ENCODE measurements at regions not wholly inside any gene's neighbourhood (a gene's known extent, or its start where the extent isn't known, plus 50 kb on each side); places are given as distances from the start of the nearest gene placed in this dataset.
"Not testable (repeated sequence)": the region's sequence is repeated elsewhere in the genome, so short reads cannot be mapped to it uniquely, and the experiment has no call there.

DNA sequence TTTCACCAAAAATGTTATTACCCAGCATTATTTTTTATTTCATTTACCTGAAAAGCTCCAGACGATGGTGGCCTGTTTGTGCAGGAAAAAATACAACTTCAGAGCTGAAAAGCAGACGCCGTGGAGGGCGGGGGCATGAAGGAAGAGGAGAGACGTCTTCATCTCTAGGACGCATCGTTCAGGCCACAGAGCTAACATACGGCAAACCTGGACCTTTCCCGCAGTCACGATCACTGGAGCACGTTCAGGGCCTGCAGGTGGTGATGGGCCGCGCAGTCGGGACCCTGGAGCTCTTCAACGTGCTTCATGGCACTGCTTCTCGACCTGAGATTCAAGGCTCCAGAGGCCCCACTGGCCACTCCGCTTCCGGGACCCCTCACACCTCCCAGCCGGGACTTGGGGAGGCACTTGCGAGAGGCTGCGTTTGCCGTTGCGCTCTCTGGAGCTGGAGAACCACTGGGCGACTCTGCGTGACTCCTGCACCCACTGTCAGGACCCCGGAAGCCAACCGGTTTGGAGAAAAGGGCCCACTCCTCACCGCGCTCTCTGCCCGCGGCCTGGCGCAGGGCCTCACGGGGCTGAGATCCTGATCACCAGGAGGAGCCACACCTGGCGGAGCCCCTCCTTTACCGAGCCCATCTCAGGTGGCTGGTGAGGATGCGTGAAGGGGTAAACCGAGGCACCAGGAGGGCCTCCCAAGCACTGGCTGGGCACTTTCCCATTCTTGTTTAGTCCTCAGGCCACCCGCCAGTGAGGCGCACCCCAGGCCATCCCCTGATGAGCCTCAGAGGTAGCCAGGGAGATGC is 164.4 kb upstream of the AFDN start:
- DNase-seq (ENCODE audit: low read depth, low spot score) = no peak

DNA sequence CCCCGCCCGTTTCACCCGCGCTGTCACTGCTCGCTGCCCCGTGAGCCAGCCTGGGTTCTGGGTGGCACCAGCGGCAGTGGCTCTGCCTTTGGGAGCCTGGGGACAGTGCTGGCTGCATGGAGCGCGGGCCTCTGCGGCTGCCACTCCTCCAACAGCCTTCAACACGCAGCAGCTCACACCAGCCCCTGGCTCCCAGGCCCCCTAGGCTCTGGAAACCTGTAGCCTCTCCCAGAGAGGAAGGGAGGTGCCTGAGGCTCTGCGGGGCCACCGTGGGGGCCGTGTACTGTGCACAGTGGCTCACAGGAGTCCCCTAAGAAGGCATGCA is 163.9 kb upstream of the AFDN start:
- DNase-seq (ENCODE audit: low read depth, low spot score) = no peak

DNA sequence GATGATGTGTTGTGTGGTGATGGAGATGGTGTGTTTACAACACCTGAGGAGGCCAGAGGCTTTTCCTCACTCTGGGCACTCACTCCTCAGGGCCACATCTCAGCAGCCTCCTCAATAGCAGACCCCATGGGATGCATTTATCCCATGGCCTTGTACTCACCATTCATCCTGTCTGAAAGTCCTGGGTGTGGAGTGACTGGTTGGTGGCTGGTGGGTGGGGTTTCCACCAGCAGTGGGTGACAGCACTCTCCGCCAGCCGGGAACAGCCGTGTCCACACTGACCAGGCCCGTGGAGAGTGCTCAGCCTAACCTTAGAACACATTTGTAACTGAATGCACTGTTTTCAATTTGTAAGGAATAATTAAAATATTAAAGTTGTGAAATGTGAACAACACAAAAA is 163.4 kb upstream of the AFDN start:
- DNase-seq (ENCODE audit: low read depth, low spot score) = no peak

DNA sequence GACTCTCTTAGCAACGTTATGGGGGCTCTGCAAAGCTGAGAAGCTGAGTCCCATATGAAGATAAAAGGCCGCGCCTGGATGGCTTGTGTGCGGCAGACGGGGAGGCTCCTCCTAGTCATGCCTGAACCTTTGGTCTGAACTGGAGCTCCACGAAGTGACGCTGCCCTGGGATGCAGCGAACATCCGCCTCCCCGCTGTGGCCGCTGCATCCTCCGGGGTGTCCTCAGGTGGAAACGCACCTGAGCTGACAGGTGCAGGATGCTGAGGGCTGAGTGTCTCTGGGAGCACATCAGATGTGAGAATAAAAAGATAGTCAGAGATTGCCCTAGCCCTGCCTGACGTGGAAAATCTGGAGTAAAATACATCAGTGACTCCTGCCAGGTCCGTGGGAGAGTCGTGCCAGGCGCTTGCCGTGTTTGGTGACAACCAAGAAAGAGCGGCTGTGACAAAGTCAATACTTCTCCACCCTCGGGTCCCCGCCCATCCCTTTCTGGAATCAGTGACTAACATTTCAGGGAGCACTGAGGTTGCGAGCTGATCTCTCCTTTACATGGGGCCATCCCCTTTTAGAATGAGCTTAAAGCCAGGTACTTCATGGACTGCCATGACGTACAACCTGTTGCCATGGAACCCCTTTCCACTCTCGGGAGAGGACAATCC is 162.8 kb upstream of the AFDN start:
- DNase-seq (ENCODE audit: low read depth, low spot score) = no peak

DNA sequence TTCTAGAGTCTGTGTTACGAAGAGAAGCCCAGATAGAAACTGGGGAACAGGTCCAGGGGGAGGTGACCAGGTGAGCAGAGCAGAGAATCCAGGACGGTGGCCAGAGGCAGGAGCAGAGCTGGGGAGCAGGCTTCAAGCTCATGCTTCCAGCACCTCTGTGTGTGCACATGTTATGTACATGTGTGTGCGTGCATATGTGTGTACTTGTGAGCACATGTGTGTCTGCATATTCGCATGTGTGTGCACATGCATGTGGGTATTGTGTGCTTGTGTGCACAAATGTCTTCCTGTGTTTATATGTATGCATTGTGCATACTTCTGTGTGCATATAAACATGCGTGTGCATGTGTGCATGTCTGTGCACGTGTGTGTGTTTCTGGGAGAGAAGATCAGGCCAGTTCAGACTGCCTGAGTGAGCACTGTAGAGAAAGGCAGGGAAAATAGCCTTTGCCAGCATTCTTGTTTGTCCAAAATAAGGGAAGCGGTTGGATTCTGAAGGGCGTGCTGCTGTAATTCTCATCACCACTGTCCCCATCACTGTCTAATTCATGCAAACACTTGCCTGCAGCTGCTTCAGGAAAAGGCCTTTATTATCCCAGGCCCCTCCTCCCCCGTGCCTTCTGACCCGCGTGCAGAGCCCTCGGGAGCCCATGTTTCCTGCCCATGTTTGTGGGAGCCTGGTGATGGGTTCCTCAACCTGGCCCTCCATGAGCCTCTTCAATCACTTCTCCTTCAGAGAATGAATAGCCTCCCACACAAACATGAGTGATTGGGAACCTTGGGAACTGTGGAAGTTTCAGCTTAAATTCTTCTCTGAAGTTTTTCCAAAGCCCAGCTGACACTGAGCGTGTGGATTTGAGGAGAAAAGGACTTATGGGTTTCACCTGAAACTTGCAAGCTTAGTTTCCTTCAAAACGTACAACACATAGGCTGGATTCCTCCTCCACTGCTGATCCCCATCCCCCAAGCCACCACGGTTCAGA is 161.7 kb upstream of the AFDN start:
- DNase-seq (ENCODE audit: low read depth, low spot score) = no peak

DNA sequence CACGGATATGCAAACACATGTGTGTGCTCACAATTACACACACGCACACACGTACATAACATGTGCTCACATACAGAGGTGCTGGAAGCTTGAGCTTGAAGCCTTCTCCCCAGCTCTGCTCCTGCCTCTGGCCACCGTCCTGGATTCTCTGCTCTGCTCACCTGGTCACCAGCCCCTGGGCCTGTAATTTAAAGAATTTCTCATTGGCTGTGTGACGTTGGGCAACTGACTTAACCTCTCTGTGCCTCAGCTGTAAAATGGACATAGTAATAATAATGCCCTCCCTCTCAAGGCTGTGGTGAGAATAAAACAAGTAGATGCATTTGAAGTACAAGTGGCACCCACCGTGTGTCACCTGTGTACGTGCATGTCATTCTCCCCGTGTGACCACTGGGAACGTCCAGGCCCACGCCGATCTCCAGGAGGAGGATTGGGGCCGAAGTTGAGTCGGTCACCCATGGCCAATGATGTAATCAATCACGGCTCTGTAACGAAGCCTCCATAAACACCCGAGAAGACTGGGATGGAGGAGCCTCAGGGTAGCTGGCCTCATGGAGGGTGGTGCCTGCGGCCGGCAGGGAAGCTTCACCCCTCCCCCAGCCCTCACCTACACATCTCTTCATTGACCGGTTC is 160.9 kb upstream of the AFDN start:
- DNase-seq (ENCODE audit: low read depth, low spot score) = no peak

DNA sequence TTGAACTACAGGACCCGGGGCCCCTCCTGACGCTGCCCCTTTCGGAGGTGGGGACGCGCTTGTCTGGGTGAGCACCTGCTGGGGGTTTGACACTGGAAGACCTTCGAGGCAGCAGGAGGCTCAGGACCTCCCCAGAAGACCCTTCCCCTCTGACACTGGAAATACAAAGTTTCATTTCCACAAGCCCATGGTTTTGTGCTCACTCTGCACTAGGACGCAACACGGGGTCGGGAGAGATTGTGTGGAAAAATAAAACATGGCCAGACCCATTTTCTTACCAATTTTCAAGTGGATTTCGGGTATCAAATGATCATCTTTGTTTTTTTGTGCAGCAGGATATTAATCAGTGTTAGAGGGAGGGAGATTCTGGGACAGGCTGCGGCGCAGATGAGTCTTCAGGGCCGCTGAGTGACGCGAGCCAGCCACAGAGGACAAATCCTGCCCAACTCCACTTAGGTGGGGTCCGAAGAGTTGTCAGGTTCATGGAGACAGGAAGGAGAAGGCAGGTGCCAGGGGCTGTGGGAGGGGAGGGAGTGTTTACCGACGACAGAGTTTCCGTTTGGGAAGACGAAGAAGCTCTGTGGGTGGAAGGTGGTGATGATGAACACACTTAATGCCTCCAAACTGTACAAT is 160.0 kb upstream of the AFDN start:
- no peak for DNase-seq (ENCODE audit: low read depth, low spot score)

DNA sequence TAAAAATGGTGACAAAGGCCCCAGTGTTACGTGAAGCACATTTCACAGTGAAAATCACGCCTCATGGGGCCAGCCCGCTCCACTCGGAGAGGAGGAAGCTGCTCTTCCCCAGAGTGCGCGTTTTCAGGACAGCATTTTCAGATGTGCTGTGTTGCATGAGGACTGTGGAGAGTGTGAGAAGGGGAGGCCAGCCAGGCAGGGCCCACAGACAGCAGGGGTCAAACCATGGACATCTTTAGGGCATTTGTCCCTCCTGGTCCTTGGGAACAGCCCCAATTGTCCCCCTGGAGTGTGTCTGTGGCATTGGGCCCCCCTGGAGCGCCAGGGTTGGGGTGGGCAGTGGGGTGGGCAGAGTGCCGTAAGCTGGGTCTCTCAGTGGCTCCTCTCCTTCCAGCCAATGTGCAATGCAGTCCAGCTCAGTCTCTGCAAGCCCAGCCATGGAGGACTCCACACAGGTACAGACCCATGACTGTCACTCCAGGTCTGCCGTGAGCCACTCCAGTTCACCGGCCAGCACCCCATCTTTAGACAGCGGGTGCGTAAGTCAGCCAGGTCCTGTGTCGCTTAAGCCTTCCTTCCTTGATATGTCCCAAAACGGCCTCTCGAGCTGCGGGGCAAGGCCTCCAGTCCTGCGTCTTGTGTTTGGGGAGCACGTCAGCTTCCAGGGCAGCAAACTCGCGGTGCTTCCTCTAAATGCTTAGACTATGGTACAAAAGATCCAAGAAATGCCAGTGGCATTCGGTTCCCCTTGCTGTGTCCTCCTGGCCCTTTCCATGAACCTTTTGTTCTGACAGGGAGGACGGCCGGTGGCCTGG is 159.3 kb upstream of the AFDN start:
- no peak for DNase-seq (ENCODE audit: low read depth, low spot score)

DNA sequence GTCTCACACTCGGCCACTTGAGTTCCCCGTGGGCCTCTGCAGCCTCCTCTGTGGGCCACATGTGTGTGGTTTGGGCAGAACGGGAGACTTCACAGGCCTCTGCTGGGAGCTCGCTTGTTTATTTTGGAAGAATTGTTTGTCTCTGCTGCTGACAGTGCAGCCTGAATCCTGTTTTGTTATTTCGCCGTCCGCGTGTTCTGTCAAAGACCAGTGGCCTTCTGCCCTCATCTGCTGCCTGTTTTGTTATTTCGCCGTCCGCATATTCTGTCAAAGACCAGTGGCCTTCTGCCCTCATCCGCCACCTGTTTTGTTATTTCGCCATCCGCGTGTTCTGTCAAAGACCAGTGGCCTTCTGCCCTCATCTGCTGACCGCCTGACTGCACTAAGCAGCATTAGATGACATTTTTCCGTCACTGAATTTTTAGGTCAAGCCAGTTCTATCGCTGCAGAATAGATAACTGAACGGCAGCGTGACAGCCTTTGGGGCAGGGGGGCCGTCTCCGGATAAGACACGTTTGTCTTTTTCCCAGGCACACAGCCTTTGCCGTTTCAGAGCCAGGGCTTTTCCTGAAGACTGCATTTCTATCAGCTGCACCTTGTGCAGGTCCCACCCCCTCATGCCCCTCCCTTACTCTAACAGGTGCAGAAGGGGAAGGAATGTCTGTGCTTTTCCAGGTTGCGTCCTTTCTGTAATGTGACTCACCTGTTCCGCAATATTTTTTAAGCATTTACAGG is 158.5 kb upstream of the AFDN start:
- no peak for DNase-seq (ENCODE audit: low read depth, low spot score)

DNA sequence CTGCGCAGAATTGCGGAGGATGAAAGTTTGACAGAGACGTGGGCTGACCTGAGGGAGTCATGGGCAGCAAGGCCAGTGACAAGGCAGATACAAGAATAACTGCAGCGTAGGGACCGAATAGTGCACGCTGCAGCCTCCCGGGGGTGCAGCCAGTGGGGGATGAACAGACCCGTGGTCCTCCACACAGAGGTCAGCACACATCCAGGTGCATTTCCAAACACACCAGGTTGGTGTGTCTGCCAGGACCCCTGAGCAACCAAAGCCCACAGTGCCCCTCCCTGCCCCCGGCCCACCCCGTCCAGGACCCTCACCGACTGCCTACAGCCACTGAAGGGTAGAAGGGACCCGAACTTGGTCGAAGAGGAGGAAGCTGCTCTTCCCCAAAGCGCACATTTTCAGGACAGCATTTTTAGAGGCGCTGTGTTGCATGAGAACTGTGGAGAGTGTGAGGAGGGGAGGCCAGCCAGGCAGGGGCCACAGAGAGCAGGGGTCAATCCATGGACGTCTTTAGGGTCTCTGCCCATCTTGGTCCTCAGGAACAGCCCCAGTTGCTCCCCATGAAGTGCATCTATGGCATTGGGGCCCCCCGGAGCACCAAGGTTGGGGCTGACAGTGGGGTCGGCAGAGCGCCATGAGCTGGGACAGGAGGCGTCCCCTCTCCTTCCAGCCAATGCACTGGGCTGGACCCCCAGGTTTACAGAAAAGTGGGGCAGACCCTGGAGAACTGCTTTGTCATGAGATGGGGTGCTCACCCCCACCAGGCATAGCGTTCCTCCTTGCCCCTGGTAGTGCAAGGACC is 157.8 kb upstream of the AFDN start:
- DNase-seq (ENCODE audit: low read depth, low spot score) = no peak

DNA sequence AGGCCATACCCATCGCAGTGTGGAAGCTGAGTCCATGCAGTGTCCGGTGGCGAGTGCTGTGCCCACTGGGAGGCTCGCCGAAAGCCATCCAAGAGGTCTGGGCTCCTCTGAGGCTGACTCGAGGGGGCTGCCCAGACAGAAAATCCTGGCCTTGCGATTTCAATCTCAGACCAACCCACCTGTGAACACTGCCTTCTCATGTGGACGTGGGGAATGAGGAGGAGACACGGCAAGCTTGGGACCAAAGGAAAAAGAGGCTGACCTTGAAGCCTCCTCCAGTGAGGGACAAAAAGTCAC is 157.2 kb upstream of the AFDN start:
- DNase-seq (ENCODE audit: low read depth, low spot score) = no peak

DNA sequence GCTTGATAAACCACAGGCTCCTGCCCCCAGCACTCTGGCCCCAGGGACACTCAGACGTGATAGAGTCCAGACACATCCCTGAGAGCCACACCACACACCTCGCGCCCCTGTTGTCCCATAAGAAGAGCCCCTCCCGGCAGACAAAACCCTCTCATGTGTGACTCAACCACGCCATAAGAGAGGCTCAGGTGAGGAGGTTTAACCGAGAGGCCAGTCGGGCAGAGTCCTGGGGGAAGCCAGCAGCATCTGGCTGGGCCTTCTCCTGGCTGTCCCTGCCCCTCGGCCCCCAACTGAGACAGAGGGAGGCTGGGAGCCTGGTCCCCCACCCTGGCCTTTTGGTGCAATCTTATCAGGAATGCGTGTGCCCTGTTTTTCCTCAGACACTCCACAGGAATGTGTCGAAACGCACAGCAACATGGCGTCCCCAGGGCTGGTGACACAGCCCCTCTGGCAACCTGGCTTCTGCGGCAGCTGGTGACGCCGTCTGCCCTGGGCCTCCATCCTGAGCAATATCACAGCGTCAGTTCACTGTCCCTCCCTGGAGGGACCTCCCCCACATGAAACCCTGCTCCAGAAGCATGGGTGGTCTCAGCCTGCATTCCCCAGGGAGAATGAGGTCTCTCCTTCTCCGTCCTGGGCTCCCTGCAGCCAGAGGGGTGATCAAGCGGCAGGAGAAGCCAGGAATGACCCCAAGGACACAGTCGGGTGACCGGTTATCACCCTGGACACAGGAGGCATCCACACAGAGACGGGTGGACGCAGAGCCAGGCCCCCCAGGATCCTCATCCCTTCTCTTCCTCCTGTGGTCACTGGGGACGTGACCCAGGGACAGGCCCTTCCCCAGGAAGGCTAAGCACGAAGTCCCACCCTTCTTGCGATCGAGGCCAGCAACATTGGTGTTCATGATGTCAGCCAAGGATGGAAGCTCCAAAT is 156.6 kb upstream of the AFDN start:
- no peak for DNase-seq (ENCODE audit: low read depth, low spot score)

DNA sequence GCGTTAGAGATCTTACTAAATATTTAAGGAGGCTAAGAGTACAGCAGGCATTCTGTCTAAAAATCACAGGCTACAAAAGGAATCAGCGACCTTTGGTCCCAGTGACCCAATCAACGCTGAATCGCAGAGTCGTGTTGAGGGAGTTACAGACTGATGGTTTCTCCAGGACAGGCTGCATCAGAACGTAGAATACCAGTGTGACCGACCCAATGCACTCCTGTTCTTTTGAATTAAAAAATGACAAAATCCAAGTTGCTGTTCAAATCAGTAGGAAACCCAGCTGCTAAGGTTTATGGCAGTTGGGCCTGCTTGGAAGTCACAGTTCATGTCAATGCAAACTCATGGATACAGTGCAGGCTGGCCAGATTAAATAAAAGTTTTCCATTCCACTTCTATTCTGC is 155.8 kb upstream of the AFDN start:
- DNase-seq (ENCODE audit: low read depth, low spot score) = no peak

DNA sequence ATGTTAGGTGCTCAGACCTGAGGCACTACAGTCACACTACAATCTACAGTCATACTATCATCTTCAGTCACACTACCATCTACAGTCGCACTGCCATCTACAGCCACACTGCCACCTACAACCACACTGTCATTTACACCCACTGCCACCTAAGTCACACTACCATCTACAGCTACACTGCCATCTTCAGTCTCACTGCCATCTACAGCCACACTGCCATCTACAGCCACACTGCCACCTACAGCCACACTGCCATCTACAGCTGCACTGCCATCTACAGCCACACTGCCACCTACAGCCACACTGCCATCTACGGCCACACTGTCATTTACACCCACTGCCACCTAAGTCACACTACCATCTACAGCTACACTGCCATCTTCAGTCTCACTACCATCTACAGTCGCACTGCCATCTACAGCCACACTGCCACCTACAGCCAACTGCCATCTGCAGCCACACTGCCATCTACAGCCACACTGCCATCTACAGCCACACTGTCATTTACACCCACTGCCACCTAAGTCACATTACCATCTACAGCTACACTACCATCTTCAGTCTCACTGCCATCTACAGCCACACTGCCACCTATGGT is 155.2 kb upstream of the AFDN start:
- not testable (repeated sequence) for DNase-seq (ENCODE audit: low read depth, low spot score)

DNA sequence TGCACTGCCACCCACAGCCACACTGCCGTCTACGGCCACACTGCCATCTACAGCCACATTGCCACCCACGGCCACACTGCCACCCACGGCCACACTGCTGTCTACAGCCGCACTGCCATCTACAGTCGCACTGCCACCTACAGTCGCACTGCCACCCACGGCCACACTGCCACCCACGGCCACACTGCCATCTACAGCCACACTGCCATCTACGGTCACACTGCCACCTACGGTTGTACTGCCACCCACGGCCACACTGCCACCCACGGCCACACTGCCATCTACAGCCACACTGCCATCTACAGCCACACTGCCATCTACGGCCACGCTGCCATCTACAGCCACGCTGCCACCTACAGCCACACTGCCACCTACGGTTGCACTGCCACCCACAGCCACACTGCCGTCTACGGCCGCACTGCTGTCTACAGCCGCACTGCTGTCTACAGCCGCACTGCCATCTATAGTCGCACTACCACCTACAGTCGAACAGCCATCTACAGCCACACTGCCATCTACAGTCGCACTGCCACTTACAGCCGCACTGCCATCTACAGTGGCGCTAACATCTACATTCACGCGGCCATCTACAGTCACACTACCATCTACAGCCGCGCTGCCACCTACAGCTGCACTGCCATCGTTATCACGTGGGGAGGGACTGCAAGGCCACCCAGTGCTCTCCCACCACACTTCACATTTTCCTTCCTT is 154.6 kb upstream of the AFDN start:
- DNase-seq (ENCODE audit: low read depth, low spot score) = no peak

DNA sequence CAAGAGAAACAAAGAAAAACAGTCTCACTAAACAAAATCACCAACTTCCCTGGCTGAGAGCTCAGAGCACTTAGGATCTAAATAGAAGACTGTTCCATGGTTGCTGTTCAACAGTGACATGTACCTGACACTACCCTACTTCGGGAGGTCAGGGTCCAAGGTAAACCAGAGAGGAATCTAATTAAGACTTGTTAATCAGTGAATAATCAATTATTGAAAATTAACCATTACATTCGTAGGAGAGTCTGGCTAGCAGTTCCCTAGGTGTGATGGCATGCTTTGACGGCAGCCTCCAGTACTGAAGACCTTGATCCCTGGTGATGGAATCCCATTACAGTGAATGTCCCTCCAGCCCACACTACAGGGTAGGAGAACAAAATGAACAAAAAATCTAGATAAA is 154.0 kb upstream of the AFDN start:
- DNase-seq (ENCODE audit: low read depth, low spot score) = no peak

DNA sequence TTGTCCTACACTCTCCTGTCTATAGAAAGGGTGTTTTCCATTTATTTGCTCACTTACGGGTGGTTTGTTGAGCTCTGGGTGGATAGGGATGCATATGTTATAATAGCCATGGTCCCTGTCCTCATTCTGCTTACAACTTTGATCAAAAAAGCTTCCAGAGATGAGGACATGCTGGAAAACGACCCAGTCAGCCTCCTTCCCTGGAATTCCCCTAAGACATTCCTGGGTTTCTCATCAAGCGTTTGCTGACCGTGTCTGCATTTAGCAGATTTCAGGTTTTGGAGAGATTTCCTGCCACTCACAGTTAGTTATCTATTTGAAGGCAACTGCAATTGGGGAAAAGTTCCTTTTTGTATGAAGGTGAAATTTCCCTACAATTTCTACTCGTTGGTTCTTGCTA is 152.8 kb upstream of the AFDN start:
- no peak for DNase-seq (ENCODE audit: low read depth, low spot score)
